Glutamatergic neuron (in vitro differentiated cells): ENCODE measurements at regions not wholly inside any gene's neighbourhood (a gene's known extent, or its start where the extent isn't known, plus 50 kb on each side); places are given as distances from the start of the nearest gene placed in this dataset.
"Not testable (repeated sequence)": the region's sequence is repeated elsewhere in the genome, so short reads cannot be mapped to it uniquely, and the experiment has no call there.

Experiments used
- DNase-seq: peaks from one replicate; pipeline ENCODE4 v3.0.0; 2022
- H3K27ac Mint-ChIP-seq: one replicate; pipeline ENCODE4 v1.8.0; 2020; ENCODE audit warnings: mild to moderate bottlenecking, mixed read lengths, inconsistent platforms; ENCODE audit not compliant: unreplicated experiment
- H3K27me3 Mint-ChIP-seq: one replicate; pipeline ENCODE4 v1.8.0; 2020; ENCODE audit warnings: mild to moderate bottlenecking, moderate library complexity, mixed read lengths, inconsistent platforms; ENCODE audit not compliant: unreplicated experiment
- H3K36me3 Mint-ChIP-seq: one replicate; pipeline ENCODE4 v1.8.0; 2020; ENCODE audit warnings: mild to moderate bottlenecking, mixed read lengths, inconsistent platforms; ENCODE audit not compliant: unreplicated experiment
- H3K4me1 Mint-ChIP-seq: one replicate; pipeline ENCODE4 v1.8.0; 2020; ENCODE audit warnings: mild to moderate bottlenecking, low read depth, mixed read lengths, inconsistent platforms; ENCODE audit not compliant: unreplicated experiment
- H3K4me3 Mint-ChIP-seq: one replicate; pipeline ENCODE4 v1.8.0; 2020; ENCODE audit warnings: mild to moderate bottlenecking, mixed read lengths, inconsistent platforms; ENCODE audit not compliant: unreplicated experiment
- H3K9me3 Mint-ChIP-seq: one replicate; pipeline ENCODE4 v1.8.0; 2020; ENCODE audit warnings: mild to moderate bottlenecking, moderate library complexity, mixed read lengths, inconsistent platforms; ENCODE audit not compliant: unreplicated experiment
- TF ChIP-seq, protein P1 (sequence below): fragments of 200-600 bp; sonication (generic); IDR thresholded peaks from one replicate; pipeline ENCODE4 v1.5.0; 2021; ENCODE audit not compliant: partially characterized antibody, unreplicated experiment

- Mint-ChIP-seq H3K36me3 (no peaks in the 10 kb centered on the region), H3K9me3 (no peaks in the 10 kb centered on the region), H3K4me1 (no peaks in the 10 kb centered on the region), H3K27me3 (no peaks in the 10 kb centered on the region), H3K4me3 (no peak overlapping the region), H3K27ac (no peak overlapping the region)
- no peak for DNase-seq
- TF ChIP-seq, protein P1, sequence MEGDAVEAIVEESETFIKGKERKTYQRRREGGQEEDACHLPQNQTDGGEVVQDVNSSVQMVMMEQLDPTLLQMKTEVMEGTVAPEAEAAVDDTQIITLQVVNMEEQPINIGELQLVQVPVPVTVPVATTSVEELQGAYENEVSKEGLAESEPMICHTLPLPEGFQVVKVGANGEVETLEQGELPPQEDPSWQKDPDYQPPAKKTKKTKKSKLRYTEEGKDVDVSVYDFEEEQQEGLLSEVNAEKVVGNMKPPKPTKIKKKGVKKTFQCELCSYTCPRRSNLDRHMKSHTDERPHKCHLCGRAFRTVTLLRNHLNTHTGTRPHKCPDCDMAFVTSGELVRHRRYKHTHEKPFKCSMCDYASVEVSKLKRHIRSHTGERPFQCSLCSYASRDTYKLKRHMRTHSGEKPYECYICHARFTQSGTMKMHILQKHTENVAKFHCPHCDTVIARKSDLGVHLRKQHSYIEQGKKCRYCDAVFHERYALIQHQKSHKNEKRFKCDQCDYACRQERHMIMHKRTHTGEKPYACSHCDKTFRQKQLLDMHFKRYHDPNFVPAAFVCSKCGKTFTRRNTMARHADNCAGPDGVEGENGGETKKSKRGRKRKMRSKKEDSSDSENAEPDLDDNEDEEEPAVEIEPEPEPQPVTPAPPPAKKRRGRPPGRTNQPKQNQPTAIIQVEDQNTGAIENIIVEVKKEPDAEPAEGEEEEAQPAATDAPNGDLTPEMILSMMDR, result no peak
Measured at GRCh38 chr14:25826105-25826504, 771.7 kb downstream of the NOVA1 start.

DNA sequence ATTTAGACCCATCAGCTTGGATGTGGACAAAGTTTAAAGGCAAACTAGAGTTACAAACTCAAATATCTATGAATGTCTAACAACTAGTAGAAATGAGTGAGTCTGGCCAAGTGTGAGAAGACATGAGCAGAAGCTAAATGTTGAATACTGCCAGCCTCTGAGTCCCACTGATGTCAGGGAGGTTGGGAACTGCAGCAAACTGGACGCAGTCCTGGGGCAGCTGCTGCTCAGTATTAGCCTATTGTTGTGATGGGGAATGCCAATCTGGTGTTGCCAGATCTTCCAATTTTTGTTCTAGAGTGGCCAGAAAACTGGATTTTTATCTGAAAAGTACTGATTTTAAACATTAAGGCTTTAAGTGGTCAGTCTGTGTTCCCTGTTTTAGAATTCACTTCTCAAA lies 770.4 kb upstream of the STXBP6 start:
- Mint-ChIP-seq H3K27me3 (no peaks in the 10 kb centered on the region), H3K36me3 (no peaks in the 10 kb centered on the region), H3K4me1 (no peaks in the 10 kb centered on the region), H3K27ac (no peak overlapping the region), H3K4me3 (no peak overlapping the region), H3K9me3 (no peaks in the 10 kb centered on the region)
- TF ChIP-seq, protein P1, result no peak
- DNase-seq, result no peak

DNA sequence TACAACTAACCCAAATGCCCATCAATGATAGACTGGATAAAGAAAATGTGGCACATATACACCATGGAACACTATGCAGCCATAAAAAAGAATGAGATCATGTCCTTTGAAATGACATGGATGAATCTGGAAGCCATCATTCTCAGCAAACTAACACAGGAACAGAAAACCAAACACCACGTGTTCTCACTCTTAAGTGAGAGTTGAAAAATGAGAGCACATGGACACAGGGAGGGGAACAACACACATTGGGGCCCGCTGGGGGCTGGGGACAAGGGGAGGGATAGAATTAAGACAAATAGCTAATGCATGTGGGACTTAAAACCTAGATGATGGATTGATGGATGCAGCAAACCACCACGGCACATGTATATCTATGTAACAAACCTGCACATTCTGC lies 764.7 kb upstream of the STXBP6 start:
- not testable (repeated sequence) for H3K4me3 Mint-ChIP-seq, H3K9me3 Mint-ChIP-seq, H3K27ac Mint-ChIP-seq, H3K4me1 Mint-ChIP-seq, H3K27me3 Mint-ChIP-seq, DNase-seq, H3K36me3 Mint-ChIP-seq

GRCh38 chr14:25803386-25804018 lies 753.6 kb upstream of the STXBP6 start:
- TF ChIP-seq, protein P1, result no peak
- DNase-seq, result no peak
- Mint-ChIP-seq H3K27ac (no peak overlapping the region), H3K9me3 (no peaks in the 10 kb centered on the region), H3K4me1 (no peaks in the 10 kb centered on the region), H3K27me3 (peaks cover 1% of the 10 kb centered on the region), H3K4me3 (no peak overlapping the region), H3K36me3 (no peaks in the 10 kb centered on the region)

DNA sequence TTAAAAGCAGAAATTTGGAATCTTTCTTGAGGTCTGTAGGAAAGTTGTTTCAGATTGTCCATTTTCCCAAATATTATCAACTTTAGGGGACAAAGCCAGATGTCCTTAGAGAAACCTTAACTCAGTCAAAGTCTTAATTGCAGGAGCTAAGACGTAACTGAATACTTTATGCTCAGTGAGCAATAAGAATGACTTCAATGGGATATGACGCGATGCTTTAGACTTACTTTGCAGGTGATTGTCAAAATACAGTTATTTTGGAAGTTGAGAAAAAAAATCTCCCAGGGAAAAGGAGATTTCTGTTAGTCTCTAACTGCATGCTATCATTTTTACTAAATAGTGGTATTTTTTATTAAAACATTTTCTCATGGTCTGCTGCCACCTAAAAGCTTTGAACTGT lies 750.9 kb upstream of the STXBP6 start:
- DNase-seq, result no peak
- H3K36me3 Mint-ChIP-seq, result no peaks in the 10 kb centered on the region
- H3K27ac Mint-ChIP-seq, result no peak overlapping the region
- H3K9me3 Mint-ChIP-seq, result no peaks in the 10 kb centered on the region
- H3K4me1 Mint-ChIP-seq, result no peaks in the 10 kb centered on the region
- TF ChIP-seq, protein P1, result no peak
- no peaks in the 10 kb centered on the region for H3K27me3 Mint-ChIP-seq
- H3K4me3 Mint-ChIP-seq, result no peak overlapping the region
